NCI-H146 (cell line): ENCODE measurements at regions not wholly inside any gene's neighbourhood (a gene's known extent, or its start where the extent isn't known, plus 50 kb on each side); places are given as distances from the start of the nearest gene placed in this dataset.

ENCODE experiments used
- DNase-seq: peaks from one replicate; lab custom pipeline; 2025; lab: John Stamatoyannopoulos, UW

DNA sequence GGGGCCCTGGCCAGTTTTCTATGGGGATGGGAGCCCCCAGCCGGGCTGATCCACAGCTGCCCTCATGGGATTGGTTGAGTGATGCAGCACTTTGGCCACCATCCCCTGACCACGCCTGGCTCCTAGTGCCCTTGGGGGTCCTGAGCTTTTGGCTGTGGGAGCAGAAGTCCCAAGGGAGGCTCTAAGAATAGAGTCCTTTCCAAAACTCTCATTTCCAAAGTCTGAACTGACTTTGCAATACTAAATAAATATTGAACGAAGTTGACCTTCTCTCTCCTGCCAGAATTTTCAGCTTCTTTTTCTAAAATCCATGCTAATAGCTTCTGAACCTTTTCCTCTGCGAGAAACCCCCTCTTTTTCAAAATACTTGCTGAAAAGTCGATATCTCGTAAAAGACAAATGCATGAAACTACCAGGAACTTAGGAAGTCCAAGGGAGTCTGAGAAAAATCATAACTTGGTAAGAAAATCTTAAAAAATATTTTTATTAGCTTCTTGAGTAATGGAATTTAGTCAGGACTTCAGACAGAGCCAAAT is 62.7 kb upstream of the IGFBP3 start:
- DNase-seq: no peak

DNA sequence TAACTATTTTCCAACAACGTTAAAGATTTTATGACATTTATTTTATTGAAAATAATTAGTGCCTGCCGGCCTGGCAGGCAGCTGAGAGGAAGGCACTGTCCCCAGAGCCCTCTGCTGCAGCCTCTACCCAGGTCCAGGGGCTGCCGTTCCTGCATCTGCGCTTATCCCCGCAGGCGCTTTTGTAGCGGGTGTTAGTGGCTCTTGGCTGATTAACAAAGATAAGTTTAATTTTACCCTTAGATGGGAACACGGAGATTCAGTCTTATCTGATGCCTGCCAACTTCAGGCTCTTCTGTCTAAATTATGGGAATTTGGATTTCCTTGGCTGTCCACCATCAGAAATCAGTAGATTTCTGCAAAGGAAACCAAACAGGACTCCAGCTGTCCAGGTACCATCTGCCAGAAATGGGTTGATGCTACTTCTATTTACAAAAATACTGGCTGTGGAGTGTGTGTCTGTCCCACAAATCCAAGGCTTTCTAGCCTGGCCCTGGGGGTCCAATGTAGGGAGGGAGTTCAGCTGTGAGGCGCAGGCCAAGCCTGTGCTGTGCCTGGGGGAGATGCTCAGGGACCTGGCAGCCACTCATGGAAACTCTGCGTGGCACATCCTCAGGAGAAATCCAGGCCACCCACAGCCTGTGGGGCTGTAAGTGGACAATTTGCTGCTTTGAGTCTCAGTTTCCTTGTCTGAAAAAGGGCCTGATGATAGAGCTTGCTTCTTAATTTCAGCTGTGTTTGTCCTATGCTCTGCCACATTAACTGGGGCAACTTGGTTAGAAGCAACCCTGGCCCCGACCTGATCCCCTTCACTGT is 62.0 kb upstream of the IGFBP3 start:
- DNase-seq: no peak

DNA sequence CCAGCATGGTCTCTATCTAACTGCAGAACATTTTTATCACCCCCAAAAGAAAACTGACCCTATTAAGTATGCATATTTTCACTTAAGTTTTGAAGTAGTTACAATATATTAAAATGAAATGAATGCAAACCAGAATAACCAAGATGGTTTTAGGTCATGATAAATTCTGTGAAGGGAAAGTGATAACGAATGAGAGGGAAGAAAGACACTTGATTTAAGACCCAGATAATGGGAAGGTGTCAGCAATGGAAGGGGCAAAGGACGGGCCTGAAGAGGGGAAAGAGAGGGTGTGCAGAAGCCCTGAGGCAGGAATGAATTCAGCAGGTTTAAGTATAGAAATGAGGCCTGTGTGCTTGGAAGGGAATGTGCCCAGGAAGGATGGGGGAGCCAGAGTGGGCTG is 61.1 kb upstream of the IGFBP3 start:
- no peak for DNase-seq

DNA sequence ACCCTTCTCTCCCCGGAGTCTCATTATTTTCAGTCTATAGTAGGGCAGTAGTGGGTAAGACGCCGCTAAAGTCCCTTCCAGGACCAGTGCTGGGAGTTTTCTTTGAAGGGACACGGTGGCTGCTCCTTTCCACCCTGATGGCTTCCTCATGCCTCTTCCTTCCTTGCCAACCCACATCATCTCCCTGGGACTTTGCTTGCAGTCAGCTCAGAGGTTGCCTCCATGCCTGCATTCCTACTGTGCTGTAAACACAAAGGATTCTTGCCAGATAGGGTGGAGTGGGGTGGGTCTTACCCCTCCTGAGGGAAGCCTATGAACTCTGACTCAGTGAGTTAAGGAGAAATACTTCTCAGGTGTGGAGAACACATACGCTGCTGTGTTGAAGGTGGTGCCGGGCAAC is 59.9 kb upstream of the IGFBP3 start:
- no peak for DNase-seq

DNA sequence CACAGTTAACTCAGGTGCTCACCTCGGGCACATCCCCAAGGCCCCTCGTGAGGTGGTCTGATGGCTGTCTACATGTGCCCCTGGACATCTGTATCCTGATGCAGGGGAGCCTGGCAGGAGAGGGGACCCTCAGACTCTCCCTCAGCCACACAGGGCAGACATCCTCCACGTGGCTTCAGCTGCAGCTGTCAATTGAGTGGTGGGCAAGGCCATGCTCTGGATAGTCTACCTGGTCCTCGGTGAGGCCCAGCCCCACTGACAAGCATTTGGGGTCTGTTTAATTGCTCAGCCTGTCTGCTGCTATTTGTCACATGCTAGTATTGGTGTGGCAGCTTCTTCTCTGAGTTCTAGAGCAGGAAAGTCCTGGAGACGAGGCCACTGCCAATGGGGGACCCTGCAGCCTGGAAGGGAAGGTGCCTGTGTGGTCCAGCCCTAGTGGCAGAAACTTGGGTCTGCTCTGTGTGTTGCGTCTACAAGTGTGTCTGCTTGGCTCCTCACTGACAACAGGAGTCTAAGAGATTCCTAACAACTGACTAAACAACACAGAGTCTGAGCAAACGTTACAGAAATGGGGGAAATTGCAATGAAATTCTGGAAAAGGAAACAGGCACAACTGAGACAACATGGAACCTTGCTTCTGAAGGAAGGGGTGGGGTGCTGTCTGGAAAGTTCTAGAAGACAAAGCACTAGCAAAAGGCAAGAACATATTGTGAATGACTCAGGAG is 59.3 kb upstream of the IGFBP3 start:
- no peak for DNase-seq

DNA sequence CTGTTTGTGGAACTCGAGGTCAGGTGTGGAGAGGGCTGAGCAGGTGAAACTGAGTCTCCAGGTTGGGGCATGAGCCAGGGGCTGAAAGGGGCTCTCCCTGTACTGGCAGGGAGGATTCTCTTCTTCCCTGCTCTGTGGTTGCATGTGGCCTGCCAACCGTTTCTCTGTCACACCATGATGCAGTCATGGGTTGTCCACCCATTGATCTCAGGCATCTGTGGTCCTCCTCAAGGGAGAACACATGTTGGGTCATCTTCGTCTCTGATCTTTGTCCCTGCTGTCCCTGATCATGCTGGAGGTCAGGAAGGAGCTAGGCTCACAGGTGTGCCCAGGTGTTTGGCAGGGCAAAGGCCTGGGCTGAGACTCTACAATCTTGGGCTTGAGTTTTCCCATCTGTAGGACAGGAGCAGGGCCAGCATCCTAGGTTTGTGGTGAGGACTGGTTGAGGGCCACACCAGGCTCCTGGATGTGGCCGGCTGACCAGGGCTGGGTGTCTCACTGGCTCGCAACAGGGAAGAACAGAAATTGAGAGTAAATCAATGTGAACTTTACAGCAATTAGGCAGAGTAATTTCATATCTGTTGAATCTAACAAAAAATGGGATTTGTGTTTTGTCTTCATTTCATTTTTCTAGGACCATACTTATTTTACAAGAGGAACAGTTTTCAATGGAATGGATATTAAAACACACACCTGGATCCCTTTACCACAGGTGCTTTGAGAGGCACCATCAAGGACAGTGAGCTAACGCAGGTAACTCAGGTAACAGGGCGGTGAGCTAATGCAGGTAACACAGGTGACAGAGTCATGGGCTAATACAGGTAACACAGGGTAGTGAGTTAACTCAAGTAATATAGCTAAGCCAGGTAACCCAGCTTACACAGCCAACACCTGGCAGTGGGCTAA is 58.5 kb upstream of the IGFBP3 start:
- no peak for DNase-seq

DNA sequence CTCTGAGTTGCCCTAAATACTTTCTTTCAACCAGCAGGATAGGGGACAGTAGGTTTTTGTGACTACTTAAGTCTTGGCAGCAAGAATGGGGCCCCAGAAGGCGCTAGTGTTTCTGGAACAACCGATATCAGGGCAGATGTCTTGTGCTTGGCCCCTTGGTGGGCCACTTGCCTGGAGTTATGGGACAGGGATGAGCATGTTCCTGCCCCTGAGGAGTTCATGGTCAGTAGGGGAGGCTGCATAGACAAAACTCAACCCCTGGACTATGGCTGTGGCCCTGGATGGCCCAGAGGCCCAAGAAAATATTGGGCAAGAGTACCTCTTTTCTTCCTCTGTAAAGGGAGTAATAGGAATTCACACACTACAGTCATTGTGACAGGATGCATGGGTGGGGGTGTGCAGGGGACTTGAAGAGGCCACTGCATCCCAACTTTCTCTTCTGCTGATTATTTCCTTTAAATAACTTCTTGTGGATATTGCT is 57.7 kb upstream of the IGFBP3 start:
- DNase-seq: no peak

DNA sequence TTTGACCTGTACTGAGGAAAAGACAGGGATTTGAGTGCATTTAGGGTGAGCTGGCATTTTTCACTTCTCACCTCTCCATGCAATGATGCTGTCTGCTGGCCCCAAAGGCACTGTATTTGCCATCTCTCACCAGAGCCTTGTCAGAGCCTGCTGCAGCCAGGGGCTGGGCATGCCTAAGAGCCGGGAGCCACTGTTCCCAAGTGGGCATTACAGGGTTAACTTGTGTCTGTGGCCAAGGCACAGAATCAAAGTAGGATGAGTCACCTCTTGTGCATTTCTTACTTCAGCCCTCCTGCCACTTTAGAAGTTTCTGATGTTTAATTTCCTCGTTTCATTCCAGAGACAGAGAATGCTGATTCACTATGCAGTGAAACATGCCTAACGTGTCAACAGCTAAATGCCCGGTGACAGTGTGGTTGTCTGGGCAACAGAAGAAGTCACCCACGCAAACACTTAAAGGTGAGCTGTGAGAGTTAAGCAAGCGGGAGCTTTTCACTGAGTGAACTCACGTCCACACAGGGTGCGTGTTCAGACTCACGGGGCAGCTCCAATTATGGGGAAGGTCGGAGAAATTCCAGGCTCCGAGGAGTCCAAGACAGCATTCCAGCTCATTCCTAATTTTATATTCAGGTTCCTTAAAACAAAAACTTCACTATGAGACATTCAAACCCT is 57.1 kb upstream of the IGFBP3 start:
- DNase-seq: no peak

DNA sequence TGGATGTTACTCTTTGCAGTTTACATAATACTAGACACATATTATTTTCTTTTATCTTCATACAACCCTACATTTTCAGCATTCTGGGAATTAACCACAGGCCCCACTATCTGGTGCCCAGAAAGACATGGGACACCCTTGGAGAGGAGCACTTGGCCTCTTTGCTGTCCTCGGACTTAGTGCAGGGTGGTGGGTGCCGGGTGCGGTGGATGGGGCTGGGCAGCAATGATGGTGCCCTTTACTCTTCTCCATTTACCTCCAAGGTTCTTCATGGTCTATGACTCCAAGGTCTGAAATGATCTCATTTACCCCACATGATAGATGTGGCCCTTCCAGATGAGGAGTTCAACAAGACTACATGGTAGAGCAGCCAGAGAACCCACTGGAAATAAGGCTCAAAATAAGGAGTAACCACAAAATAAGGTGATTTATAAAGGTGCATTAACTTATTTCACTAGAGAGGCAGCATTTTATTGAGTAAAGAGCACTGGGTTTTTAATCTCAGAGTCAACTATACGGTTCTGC is 56.2 kb upstream of the IGFBP3 start:
- DNase-seq: no peak

DNA sequence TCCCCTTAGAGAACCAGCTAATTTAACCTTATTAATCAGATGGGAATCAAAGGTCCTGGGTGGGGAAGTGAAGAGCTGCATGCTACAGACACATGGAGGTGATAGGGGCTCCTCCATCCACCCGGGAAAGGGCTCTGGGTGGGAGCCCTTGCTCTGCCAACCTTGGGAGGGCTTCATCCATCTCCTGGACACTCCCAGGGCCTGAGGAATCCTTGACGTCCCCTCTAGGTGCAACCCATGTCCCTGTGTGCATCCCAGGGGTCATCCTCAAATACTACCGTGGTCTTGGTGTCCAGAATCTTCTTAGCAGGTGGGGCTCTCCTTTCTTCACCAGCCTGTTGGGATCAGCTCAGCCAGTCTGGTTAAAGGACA is 55.4 kb upstream of the IGFBP3 start:
- no peak for DNase-seq

DNA sequence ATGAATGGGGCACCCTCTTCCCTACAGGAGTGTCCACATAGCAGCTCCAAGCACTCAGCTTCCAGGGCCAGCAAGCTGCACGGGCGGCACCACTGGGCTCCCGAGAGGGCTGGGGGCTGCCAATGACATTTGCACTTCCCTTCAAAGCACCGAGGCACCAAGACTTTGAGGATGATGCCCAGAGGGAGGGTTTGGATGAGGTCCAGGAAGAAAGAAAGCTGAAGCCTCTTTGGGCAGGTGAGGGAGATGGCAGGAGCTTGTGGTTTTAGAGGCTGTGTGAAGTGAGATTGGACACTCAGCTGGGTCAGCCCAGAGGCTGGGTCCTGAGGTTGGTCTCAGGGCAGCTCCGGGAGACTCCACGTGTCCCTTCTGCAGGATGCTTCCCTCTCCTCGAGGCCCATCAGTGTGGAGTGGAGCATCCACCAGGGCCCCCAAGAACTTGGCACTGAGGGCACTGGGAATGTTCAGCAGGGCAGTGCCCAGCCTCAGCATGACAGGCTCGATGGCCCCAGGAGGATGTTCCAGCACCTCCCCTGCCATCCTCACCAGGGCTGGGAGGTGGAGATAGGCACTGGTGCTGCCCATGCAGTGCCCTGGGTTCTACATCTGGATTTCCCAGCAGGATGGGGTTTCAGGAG is 54.9 kb upstream of the IGFBP3 start:
- no peak for DNase-seq

DNA sequence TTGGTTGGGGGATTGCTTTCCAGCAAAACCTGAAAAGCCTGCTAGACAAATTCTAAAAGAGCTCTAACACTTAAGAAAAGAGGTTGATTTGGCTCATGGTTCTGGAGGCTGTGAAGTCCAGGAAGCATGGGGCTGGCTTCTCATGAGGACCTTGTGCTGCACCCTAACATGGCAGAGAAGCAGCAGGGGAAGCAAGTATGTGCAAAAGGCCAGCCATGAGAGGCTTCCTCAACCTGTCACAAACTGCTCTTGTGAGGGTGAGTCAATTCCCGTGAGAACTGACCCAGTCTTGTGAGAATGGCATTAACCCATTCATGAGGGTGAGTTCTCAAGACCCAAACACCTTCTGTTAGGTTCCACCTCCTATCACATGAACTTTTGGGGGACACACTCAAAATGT is 54.3 kb upstream of the IGFBP3 start:
- no peak for DNase-seq

DNA sequence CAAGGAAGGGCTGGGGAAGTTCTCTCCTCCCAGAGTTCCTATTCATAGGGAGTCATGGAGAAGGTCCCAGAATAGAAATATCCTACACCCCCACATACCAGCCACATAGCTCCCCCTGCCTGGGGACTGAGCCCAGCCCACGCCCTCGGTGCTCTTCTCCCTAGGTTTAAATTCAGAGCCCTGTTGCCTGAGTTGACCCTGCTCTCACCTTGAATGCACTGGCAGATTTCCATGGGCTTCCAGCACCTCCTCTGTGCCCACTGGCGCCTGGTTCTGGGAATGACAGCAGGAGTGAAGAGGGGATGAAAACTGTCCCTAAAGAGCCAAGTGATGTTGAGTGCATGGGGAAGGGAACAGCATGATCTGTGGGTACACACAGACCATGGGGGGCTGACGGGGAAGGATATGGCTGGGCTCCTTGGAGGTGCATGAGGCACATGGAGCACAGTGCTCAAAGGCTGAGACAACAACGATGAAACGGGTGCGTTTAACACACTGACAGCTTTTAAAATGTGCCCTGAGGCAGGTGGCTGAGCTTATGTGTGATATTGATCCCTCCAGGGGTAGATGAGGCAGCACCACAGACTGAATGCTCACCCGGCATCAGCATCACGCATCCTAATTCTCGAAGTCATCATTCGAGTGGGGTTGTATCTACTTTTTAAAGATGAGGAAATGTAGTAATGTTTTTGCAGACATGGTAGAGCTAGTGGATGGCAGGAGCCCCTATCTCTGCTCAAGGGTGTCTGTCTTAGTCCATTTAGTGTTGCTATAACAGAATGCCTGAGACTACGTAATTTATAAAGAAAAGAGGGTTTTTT is 53.7 kb upstream of the IGFBP3 start:
- no peak for DNase-seq

DNA sequence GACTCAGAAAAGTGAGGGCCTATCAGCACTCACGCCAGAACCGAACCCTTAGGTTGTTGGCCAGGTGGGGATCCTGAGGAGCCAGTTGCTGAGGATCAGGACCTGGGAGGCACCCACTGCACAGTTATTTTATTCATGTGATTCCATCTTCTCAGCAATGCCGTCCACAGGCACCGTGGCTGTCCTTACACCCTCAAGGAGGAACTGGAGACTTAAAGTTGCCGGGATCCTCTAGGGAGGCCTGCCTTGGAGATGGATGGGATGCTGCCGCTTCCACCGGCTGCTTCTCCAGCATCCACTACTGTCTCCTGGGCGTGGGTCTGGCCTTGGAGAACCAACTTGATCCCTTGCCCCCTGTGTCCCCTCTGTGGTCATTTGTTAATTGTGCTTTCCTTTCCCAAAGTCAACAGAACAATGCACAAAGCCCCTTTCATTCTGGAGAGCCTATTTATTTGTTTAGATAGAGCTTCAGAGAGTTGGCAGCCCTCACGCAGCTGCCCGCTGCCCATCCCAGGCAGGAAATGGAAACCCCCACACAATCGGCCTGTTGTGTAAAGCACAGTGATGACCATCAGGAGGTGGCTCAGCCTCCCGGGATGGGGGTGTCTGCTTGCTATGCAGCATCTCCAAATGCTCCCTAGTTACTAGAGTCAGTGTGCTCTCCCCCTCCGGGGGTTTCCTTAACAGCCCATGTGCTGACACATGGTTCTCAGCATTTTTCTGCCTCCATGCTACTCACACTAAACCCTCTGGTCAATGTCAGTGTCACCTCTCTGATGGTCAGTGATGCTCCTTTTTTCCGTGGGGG is 52.9 kb upstream of the IGFBP3 start:
- DNase-seq: no peak

DNA sequence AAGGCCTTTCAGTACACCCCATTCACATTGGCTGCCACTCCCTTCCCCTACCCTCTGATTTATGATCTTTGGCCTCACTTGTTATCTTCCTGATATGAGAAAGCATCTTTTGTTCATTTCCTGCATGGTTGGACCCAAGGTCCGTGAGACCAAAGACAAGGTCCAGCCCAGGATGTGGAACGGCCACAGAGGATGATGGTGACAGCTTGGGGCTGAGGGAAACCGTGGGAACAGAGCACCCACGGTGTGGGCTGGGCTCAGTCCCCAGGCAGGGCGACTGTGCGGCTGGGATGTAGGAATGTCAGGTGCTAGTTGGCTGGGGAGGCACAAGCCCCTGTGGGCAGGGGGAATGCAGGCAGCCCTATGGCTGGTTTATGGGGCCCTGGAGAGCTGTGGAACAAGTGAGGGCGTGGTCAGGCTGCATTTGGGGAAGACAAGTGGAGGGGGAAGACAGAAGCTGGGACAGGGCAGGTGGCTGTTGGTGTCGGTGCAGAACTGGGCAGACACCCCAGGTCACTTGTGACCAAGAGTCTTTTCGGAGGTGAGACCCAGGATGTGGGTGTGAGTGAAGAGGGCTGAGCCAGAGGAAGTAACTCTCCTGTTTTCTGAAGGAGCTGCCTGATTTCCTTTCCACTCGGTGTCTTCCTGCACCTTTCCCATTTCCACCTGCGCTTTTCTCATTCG is 51.7 kb upstream of the IGFBP3 start:
- DNase-seq: no peak

DNA sequence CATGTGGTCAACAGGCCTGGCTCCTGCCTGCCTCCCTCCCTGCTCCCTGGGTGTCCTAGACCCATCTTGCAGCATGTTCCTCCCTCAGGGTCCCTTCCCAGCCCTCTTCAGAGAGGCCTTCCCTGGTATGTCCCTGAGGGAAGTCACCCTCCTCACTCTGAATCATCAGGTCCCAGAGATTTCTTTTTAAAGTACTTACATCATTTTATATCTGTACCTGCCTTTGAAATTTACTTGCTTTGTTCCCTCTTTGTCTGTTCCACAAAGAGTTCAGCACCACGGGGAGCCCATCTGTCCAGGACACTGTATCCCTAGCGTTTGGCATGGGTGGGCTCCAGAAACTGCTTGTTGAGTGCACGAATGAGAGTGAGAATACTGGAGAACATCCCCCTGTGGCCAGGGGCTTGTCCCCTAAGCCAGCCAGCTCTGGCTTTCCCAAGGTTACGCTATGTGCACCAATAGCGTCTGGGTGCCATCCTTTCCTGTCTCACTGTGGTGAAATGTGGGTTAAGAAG is 50.6 kb upstream of the IGFBP3 start:
- no peak for DNase-seq

DNA sequence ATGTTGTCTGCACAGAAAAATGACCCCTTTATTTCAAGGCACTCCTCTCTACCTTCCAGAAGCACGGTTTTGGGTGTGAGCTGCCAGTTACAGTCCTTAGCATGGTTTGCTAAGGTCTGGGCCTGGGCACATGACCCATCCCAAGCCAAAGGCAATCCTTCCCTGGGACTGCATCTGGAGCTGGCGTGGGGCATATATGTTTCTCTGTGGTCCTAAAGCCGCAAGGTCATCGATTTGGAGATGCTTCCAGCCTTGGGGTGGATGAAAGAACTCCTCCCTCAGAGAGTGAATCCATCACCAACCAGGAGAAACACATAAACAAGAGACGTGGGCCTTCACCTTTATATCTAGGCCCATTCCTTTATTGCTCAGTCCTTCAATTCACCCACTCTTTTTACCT is 50.1 kb upstream of the IGFBP3 start:
- DNase-seq: no peak
